ENCODE measurements at regions not wholly inside any gene's neighbourhood (a gene's known extent, or its start where the extent isn't known, plus 50 kb on each side); places are given as distances from the start of the nearest gene placed in this dataset.

DNA sequence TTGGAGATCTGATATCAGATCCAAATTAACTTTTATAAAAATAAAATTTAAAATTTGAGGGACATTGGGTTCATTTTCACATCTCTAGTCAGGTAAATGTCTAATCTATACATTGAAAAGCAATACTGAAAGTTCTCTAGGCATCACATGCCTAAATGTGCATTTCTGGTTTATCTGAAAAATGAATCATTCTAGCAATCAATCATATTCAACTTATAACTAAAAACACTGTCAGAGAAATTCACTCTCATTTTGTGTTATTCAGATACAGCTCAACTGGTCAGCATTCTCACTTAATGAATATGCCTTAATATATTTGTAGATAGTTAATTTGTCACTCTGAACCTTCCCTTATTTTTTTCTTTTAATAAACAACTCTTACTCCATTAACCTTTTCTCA, 243.2 kb downstream of the CASP12 start:
- no peak for DNase-seq (ENCODE audit: low spot score)

GRCh38 chr11:104654181-104654813, 244.0 kb downstream of the CASP12 start:
- DNase-seq (ENCODE audit: low spot score) = no peak

GRCh38 chr11:104653407-104653806, 244.9 kb downstream of the CASP12 start:
- DNase-seq (ENCODE audit: low spot score) = peak; percentile 6

GRCh38 chr11:104652996-104653395, 245.3 kb downstream of the CASP12 start:
- no peak for DNase-seq (ENCODE audit: low spot score)

DNA sequence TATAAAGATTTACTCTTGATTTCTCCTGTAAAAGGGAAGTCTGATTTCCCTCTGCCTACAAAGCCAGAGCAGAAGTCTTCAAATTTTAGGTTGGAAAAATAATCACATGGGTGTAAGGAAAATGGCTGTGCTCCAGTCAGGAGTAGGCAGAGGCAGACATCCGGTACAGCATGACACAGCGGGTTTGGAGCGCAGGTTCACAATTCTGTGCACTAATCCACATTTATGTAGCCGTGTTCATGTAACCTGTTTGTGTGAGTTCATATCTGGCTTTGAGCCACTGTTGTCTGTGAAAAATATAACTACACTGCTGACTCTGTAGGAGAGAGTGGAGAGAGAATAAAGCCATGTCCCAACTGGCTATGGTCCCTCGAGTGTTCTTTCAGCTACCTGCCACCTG, 248.0 kb downstream of the CASP12 start:
- DNase-seq (ENCODE audit: low spot score) = no peak

DNA sequence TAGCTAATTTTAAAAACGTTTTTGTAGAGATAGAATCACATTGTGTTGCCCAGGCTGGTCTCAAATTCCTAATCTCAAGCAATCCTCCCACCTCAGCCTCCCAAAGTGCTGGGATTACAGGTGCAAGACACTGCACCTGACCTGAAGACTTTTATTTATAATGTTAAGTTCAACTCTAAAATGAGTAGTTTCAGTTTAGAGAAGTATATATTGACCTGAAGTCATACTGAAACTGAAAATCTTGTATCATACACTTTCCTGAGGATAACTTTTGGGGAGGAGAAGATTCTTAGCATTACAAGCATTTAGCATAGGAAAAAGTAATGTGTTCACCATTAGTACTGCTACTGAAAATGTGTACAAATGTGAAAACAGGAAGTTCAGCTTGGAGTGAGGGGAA, 249.3 kb downstream of the CASP12 start:
- DNase-seq (ENCODE audit: low spot score) = no peak

DNA sequence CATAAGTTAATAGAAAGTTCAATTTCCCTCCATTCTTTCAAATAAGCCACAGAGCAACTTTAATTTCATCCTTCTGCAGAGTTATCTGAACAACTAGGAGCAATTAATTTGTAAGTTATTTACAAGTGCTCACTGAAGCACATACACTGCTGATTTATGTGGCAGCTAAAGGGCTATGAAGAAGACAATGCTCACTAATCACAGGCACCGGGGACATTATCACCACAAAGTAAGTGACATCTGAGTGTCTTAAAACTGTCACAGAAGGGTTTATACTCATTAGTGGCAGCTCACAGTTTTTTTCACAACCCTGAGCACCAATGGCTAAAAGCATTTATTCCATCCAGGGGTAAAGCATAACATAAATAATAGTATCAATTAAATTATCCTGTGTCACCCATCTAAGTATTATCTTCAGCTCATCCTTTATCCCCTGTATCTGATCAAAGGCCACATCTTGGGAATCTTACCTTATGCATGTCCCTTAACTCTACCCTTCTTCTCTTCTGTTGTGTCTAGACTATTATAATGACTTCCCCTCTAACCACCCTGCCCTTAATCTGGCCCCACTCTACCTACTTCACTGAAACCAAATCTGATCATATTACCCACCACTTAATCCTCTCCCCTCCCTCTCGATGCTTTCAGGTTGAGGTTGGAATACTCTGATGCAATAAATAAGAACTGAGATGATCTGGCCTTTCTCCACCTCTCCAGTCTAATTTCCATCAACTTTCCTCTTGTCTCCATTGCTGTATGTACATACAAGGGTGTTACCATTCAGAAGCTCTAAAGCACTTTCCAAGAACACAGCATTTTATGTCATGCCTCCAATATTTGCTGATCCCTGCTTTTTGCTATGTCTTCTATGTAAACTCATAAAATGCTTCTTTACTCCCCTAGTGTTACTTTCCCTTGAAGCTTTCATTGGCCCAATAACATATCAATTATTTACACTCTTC, 252.7 kb downstream of the CASP12 start:
- DNase-seq (ENCODE audit: low spot score) = no peak

DNA sequence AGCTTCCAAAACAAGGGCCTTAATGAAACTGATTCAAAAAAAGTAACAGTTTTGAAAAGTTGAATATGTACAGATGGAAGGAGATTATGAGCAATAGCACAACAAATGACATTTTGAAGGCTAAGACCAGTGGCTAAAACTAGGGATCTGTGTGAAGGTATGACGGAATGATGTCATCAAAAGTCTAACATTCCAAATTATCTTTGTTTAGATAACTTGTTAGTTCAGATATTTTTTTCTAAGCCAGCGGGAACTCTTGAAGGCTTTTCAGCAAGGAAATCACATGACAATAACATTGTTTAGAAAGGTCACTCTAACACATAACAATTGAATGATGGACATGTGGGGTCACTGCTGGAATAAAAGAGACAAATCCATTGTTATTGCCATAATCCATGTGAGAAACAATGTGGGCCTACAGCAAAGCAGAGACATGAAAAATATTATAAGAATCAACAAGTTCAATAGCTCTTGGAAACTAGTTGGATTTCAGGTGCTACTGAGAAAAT, 260.5 kb downstream of the CASP12 start:
- DNase-seq (ENCODE audit: low spot score) = no peak

GRCh38 chr11:104633226-104633625, 265.0 kb downstream of the CASP12 start:
- DNase-seq (ENCODE audit: low spot score) = no peak

DNA sequence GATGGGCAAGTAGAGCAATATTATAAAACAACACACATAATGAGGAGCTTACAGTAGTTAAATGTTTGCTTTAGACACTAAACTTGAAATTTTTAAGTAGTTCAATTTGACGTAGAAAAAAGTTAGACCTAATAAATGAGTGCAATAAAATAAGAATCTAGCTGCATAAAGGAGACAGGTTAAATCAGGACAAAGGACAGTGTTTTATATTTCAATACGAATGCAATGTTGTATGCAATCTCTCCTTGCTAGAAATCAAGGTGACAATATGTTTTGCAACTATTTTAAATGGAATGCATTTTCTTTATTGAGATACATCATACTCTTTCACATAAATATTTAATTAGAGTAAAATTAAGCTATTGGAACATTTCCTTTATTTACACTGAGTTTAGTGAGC, 267.9 kb downstream of the CASP12 start:
- DNase-seq (ENCODE audit: low spot score) = no peak

DNA sequence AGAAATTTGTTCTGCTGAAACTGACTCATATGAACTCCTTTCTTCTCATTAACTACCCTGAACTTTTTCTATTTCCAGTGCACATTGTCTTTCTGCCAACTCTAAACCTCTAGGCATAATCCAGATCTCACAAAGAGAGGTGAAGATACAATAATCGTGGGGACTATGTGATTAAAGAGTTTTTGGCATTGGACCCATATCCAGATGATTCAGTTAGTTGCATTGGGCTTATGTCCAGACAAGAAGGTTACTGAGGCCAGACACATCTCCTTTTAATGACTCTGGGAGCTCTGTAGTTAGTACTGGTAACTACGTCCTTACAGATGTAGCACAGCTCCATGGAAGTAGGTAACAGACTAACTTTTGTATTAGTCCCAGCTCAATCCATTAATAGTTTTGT, 273.0 kb downstream of the CASP12 start:
- no peak for DNase-seq (ENCODE audit: low spot score)

- DNase-seq (ENCODE audit: low spot score) = no peak
Measured at GRCh38 chr11:104624021-104624420, 274.2 kb downstream of the CASP12 start.

DNA sequence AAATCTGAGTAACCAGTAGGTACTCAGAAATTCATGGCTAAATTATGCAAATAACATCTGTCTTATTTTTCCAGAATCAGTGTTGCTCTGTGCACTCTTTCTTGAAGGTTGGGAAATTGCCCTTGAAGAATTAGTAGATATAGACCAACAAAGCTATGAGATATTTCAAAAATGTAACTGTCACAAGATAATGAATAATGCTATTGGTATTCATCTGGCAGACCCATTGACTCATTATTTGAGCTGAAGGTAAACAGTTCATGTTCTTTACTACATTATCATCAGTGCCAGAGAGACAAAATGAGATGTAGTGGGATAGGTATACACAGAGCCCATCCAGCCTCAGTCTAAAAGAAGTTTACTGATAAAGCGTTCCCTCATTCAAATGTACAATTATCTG, 274.7 kb downstream of the CASP12 start:
- DNase-seq (ENCODE audit: low spot score) = no peak

- DNase-seq (ENCODE audit: low spot score) = no peak
Measured at GRCh38 chr11:104620991-104621390, 277.3 kb downstream of the CASP12 start.

DNA sequence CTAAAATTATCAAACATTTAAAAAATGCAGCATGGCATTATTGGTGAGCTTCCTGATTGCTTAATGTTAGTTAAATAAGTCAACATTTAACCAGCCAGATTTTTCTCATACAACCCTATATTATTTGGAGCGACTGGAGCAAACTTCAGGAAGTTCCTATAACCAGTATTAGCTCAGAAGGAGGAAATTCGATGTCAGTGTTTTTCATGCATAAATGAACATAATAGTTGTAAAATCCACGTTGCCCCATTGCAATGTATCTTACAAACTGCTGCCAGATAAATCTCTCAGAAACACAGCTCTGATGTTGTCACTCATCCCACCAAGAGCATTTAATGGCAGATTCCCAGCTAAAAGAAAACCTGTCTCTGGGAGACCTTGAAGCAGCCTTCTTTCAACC, 278.5 kb downstream of the CASP12 start:
- DNase-seq (ENCODE audit: low spot score) = no peak

- no peak for DNase-seq (ENCODE audit: low spot score)
Measured at GRCh38 chr11:104618954-104619353, 279.3 kb downstream of the CASP12 start.

GRCh38 chr11:104614961-104615360, 283.3 kb downstream of the CASP12 start:
- DNase-seq (ENCODE audit: low spot score) = no peak

DNA sequence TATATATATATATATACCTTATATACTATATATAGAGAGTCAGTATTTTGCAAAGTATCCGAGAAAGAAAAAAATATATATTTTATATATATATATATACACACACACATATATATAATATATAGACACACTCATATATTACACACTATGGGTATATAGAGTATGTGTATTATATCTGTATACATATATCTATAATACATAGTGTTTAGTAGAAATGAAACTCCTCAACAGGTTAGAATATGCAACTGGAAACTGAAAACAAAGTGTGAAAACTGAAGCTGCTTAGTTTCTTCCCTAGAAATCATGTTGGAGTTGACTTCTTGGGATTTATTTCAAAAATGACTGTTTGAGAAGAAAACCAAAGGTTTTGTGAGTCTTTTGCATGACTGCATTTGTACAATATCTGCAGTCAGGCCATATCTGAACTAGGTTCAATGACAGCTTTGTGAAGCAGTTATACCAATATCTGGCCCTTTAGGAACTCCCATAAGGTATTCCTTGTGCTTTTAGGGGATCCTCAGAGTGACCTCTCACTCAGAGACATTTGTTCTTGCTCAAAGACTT, 284.1 kb downstream of the CASP12 start:
- DNase-seq (ENCODE audit: low spot score) = no peak

- DNase-seq (ENCODE audit: low spot score) = no peak
Measured at GRCh38 chr11:104610635-104611034, 287.6 kb downstream of the CASP12 start.

DNA sequence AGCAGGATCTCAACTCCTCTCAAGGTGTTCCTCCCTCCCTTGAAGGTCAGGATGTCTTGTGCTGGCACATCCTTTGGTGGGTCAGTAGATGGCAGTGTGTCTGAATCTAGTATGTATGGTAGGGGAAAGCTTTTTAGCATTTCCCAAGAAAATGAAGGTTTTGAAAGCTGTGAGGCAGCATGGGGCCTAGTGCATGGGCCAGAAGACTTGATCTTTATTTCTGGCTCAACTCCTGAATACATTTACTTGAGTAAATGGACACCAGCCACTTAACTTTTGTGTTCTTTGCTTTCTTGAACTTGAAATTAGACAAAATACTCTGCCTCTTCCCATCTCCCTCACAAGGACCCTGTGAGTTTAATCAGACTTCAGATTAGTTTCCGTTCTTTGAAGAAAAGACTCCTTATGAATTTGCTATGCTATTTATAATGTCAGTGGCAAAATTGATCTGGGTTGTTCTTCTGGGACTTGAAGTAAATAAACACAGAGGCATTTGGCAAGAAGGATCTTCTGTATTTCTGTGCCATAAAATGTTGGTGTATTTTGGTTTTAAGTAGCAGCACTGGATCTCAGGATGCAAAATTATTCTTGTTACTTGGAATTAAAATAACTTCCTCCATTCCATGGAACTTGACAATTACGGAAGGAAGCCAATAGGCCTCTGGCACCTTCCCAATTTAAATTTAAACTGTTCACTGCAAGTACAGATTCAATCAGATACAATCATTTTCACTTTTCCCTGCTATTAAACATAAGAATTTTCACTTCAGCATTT, 288.8 kb downstream of the CASP12 start:
- DNase-seq (ENCODE audit: low spot score) = peak; percentile 65

DNA sequence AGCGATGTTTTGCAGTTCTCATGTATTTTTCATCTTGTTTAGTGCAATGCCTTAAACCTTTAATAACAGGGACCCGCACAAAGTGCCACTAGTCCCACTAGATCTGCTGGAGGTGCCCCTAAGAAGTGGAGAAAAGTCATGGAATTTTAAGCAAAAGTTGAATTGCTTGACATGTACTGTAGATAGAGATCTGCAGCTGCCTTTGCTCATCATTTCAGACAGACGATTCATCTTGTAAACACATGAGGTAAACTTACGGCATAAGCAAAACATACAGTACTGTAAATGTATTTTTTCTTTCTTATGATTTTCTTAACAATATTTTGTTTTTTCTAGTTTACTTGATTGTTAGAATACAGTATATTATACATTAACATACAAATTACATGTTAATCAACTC, 295.6 kb downstream of the CASP12 start:
- no peak for DNase-seq (ENCODE audit: low spot score)

Measured in CD4-positive, alpha-beta T cell treated with Interleukin-6 at 100 ng/mL for 8 hours (primary cell).